GM21786 (cell line): ENCODE measurements at regions not wholly inside any gene's neighbourhood (a gene's known extent, or its start where the extent isn't known, plus 50 kb on each side); places are given as distances from the start of the nearest gene placed in this dataset.
"Not testable (repeated sequence)": the region's sequence is repeated elsewhere in the genome, so short reads cannot be mapped to it uniquely, and the experiment has no call there.

ENCODE experiments used
- ATAC-seq: cut with Tn5 transposase; IDR thresholded peaks from one replicate; pipeline ENCODE4 v1.9.1; 2021; ENCODE audit not compliant: unreplicated experiment

DNA sequence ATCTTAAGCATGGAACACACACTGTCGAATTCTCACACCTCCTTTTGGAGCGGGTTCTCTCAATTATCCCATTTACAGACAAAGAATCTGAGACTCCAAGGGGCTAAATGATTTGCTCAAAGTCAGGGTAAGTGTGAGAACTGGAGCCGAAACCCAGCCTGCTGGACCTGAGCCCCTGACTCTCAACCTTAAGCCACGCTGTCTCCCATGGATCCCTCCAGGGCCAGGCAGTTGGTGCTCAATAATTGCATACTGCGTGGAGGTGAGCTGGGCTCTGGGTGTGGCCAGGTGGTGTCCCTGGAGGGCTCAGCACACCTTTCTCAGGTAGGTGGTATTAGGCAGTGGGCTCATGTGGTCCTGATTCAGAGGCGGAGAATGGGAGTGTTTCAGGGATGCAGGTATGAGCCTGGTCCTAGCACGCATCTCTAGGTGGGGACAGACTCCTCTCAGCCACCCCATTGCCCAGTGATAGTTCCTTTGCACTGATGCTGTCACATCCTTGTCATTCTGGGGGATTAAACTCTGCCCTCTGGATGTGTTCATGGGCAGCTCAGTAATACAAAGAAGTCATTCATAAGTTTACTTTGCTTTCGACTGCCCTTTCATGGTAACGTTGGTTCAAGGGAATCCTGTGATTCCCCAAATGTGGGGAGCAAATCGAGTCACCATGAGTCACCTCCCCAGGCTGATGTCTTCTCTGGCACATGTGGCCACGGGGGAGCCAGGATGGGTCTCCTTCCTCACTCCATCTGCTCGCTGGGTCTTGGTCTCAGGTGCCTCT, 399.5 kb upstream of the TNRC6C start:
- ATAC-seq = no peak

DNA sequence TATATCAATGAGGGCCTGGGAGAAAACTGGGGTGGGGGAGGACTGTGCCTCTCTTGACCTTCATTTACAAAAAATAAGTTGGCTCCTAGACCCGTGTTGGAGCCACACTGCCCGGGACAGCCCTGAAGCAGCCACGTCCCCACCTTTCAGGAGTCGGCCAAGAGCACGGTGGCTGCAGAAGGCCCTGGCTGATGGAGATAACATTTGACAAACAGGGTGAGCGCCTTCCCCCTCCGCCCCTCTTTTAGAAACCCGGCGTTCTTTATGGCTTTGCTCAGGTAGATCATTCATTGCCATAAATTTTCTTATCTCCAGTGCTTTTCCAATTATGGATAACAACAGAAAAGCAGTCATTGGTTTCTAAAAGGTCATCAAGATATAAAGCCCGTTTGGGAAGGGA, 398.1 kb upstream of the TNRC6C start:
- no peak for ATAC-seq

DNA sequence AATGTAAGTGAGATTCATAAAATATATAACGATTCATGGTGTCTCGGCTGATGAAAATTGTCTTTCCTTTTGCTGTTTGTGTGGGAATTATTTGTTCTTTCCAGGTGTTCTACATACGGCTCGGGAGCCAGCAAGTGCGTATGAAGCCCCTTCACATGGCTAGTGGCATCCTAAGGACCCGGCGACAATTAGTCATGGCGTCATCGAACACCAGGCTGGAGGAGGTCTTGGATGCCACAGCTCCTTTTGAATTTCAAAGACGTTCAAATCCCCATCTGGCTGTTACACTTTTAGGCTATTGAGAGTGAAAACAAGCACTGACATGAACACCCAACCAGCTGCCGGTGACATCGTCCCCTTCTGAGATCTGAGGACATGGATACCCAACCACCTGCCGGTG, 397.7 kb upstream of the TNRC6C start:
- ATAC-seq = no peak

DNA sequence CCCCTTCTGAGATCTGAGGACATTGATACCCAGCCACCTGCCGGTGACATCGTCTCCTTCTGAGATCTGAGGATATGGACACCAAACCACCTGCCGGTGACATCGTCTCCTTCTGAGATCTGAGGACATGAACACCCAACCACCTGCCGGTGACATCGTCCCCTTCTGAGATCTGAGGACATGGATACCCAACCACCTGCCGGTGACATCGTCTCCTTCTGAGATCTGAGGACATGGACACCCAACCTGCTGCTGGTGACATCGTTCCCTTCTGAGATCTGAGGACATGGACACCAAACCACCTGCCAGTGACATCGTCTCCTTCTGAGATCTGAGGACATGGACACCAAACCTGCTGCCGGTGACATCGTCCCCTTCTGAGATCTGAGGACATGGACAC, 396.1 kb upstream of the TNRC6C start:
- ATAC-seq = not testable (repeated sequence)

DNA sequence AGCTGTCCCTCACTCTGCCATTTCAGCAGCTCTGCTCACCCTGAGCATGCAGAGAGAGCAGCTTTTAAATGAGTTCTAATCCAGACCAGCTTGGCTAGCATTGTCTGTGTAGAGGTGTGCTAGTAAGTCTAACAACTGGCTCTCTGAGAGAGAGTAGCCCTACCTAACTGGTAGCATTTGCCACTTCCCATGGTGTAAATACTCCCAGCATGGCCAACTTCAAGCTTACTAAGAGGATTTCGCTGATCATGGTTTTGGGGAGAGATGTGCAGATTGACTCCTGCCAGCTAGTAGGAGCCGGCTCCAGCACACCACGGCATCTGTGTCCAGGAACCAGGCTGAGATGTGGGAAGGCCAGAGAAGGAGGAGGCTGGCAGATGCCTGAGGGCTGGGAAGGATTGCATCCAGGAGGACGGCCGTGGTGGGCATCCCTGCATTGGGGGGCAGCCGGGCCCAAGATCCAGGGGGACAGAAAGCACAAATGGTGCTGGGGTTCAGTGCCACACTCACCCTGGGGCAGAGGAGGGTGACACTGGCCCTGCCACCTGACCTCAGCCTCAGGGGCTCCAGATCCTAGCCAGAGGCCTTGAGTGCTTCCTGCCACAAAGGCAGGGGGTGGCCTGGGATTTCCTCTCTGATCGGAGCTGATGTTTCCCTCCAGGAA, 394.9 kb upstream of the TNRC6C start:
- ATAC-seq = no peak

DNA sequence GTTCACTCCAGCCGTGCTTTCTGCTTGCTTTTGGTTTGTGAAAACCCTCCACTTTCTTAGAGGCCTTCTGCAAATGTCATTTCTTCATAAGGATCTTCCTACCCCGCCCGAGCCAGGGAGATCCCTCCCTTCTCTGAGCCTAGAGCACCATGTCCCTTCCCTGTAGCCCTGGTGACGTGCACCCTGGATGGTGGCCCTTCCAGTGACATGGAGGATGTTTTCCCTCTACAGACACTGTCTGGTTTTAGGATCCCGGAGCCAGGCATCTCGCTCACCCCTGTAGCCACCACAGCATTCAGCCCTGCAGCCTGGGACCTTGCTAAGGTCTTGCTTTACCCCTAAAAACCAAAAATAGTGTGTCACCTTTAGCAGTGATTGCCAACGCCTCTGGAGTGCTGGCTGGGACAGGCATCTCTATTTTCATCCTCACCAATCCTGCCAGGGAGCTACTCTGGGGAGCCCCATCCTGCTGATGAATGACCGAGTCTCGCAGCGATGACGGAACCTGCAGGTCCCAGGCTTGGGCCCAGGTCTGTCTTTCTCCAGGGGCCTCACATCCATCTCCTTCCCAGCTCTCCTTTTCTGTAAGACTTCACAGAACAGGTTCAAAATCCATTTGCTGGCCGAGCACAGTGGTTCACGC, 394.1 kb upstream of the TNRC6C start:
- ATAC-seq = no peak

DNA sequence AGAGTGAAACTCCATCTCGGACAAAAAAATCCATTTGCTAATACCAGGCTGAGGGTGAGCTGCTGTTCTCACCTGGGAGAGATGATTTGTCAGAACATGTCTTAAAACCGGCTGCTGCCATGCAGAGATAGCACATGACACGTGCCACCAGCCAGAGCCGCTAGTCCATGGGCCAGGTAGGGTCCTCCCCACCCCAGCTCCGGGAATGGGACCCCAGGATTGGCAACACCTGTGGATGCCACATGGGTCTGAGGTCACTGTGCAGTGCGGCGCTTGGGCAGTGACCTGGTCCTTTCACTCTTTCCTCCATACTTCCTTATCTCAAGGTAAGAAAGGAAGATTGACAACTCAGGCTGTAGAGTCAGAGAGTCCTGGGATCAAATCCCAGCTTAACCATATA, 393.3 kb upstream of the TNRC6C start:
- ATAC-seq = no peak

DNA sequence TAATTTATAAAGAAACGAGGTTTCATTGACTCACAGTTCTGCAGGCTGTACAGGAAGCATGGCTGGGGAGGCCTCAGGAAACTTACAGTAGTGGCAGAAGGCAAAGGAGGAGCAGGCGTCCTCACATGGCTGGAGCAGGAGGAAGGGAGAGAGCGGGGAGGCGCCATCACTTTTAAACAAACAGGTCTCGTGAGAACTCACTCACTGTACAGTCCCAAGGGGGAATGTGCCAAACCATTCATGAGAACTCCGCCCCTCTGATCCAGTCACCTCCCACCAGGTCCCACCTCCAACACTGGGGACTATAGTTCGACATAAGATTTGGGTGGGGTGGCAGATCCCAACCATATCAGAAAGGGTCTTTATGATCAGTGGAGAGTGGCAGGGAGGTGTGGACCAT, 392.4 kb upstream of the TNRC6C start:
- ATAC-seq = no peak

DNA sequence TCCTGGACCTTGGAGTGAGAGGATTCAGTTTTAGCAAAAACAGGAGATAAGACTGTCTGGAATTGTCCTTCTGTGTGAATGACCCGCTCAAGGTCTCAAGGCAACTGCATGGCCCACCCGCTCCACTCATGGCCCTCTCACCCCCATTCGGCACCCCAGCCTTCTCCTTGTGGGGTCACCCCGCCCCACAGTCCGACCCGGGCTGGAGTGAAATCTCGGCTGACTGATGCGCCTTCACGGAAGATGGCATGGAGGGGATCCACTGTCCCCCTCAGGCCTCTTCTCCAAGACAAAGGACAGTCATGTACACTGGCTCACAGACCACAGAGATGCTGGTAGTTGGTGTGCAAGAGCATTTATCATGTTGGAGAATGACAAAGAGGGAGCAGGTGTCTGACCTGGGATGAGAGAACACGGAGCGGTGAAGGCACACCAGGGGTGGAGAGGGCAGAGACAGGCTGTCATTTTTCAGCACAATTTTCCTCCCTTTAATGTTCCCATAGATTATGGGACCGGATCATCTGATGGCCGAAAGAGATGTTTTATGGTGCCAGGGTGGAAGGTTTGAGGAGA, 391.9 kb upstream of the TNRC6C start:
- no peak for ATAC-seq

DNA sequence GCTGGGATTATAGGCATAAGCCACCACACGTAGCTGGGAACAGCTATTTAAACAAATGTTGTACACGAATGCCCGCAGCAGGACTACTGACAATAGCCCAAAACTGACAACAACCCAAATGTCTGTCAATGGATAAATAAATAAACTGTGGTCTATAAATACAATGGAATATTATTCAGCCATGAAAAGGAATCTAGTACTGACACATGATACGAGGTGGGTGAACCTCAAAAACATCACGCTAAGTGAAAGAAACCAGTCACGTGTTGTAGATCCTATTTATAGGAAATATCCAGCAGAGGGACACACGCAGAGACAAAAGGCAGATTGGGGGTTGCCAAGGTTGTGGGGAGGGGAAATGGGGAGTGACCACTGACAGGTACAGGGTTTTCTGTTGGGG, 390.0 kb upstream of the TNRC6C start:
- no peak for ATAC-seq

DNA sequence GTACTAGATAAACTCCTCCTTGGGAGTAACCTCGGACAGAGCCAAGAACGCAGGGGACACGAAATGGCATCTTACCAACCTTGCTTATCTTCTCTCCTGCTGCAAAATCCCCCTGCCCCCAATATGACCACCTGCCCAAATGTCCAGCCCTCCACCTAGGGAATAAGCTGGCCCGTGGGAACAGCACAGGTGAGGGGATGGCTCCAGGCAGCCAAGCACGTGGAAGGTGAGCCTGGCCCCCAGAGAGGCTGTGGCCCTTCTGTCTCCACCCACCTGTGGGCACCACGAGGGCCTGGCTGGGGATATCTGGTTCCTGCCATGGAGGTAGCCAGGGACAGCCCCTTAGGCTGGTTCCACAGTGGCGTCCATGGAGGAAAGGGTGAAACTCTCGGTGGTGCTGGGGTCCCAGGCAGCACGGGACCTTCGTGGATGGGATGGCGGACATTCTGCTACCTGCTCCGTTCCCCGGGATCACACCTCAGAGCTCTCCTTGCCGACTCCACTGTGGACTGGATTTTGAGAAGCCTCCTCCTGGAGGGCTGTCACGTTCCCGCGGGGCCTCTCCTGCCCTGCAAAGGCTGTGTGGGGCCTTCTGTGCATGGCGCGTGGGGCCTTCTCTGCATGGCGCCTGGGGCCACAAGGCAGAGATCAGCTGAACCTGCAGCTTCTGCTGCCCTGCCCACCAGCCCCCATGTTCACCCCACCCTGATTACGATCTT, 388.5 kb upstream of the TNRC6C start:
- ATAC-seq = no peak

DNA sequence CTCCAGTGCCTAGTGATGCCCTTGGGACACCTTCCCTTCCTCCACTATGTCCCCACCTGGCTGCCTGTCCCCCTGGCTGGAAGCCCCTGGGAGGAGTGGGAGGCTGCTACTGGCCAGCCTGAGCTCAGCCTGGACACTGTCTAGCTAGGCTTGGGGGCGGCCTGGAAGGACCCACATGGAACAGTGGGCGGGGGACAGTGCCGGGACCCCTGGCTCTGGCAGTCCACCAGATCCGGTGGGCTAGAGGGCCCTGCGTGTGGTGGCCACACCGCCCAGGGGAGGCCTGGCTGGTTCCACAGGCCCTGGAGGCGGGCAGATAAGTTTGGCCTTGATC, 388.0 kb upstream of the TNRC6C start:
- no peak for ATAC-seq

DNA sequence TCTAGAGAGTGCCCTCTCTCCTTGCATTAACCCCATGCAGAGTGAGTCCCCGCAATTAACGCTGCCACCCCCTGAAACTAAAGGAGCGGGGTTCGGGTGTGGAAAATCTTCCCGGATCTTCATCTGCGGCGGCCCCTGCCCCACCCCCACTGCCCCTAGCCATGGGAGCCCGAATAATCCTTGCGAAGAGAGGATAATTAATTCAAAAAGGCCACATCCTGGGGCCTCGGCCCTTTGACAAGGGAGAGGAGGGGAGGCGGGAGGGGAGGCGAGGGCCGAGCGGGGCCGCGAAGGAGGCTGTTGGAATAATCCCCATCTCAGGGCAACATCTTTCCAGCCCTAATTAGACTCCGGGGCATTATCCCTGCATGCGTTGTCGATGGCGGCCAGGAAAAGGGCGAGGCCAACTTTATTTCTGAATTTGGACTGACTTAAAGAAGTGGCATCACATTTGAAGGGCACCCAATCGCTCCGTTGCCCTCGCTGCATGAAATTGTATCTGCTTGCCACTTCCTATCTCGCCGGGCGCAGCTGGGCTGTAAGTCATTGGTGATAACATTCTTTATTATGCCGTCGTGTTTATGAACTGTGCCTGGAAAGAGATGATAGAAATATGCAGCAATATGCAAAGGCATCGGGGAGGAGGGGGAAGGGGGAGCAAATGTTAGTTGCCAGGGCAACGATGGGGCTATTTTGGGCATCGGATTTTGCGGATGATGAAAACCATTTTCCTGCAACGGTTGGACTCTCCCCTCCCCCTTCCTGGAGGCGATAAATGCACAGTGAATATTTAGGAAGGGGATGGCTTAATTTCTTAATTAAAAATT, 387.1 kb upstream of the TNRC6C start:
- no peak for ATAC-seq

DNA sequence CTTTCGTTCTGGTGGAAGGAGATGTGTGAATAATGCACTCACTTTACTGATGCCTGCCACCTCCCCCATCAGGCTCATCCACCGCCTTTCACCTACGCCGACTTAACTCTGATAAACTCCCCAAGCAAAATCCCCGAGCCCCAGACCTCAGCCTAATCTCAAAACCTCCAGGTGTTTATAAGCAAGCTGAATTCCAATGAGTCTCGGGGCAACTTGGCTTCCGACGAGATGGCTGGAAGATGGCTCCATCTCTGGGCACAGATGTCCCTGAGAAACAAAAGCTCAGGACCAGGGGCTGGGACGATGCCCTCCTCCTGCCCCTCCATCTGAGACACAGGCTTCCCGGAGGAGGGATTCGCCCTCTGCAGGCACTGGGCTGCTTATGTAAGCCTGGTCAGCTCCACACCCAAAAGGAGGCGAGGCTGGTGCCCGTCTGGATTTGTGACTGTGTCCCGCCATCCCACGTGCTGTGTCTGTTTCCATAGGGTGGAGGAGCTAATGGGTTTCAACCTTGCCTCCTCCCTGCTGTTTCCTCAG, 386.4 kb upstream of the TNRC6C start:
- ATAC-seq = no peak

DNA sequence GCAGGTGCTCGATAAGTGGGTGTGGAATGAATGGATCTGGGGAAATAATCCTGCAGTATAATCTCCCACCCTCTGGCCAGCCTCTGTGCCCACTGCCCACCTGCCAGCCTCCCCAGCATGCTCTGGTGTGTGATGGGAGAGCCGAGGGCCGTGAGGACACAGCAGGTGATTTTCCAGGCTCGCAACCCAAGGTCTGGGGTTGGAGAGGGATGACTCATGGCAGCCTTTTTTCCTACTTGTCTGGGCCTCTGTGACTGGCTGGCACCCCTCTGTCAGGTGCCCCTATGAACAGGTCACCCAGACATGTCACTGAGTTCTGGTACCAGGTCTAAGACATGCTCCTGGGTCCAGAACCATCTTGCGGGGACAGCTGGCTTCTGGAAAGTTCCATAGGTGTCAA, 385.7 kb upstream of the TNRC6C start:
- ATAC-seq = no peak

DNA sequence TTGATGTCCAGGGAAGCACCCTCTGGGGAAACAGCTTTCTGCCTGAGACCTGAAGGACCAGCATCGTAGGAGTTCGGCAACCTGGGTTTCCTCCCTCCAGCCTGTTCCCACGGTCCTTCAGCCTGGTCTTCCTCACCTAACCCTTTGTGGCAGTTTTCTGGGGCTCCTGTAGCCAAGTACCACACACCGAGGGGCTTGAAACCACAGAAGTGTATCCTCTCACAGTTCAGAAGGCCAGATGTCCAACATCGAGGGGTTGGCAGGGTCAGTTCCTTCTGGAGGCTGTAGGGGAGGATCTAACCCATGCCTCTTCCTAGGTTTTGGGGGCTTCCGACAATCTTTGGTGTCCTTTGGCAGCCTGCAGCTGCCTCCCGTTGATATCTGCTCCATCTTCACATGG, 381.0 kb upstream of the TNRC6C start:
- ATAC-seq = no peak

DNA sequence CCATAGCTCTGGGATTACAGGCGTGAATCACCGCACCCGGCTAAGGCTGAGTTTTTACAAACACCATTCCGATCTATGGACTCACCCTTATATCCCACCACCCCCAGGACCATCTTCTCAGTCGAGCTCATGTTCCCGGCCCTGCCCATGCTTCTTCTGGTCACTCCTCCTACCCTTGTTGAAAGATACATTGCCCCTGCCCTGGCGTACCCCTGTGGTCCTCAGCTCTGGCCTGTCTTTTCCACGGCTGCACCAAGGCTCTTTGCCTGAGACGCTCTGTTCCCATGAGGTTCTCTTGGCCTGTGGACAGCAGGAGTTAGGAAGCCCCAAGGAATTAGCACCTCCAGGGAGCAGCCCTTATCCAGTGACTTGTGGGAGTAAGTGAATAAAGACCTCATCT, 379.4 kb upstream of the TNRC6C start:
- no peak for ATAC-seq

DNA sequence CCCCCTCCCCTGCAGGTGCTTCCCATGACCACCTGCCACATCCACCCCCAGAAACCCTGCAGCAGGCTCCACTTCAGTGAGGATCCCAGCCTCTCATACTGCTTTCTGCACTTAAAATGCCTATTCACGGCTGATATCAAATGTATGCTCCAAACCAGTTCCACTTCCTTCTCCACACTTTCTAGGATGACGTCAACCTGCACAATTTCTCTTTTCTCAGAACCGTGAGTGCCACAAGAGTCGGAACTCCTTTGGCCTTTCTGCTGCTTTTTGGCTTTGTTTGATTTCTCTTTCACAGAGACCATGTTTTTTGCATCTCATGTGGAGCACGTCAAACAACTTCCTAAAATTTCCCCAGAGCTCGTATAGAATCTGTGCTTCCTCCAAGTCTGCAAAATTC, 378.8 kb upstream of the TNRC6C start:
- no peak for ATAC-seq

DNA sequence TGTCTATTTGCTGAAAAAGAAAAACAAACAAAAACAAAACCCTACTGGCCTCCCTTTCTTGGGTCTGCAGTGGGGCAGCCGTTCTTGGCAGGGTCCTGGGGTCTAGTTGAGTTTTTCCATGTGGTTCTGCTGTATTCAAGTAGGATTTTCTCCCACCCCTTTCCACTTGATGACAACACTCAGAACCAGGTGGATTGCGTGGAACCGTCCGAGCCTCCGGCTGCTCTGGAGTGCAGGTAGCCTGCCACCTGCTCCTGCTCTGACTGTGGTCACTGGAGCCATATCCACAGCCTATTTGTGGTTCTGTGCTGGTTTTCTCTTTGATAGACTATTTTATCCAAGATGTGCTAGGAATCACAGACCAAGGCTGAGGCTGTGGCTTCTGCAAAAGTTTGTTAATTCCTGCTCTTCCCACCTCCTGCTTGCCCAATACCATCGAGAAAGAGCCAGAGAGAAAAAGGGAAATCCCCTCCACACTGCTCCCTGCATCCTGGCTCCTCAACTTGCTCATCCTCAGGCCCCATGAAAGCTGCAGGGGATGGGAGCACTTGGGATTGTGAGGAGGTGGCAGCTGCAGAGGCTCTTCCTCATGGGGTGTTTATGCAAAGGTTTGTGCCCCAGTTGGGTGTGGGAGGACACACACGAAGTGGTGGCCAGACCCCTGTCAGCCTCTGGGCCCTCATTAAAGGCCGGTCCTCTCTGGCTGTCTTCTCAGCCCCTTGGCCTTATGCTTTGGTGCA, 377.8 kb upstream of the TNRC6C start:
- no peak for ATAC-seq

DNA sequence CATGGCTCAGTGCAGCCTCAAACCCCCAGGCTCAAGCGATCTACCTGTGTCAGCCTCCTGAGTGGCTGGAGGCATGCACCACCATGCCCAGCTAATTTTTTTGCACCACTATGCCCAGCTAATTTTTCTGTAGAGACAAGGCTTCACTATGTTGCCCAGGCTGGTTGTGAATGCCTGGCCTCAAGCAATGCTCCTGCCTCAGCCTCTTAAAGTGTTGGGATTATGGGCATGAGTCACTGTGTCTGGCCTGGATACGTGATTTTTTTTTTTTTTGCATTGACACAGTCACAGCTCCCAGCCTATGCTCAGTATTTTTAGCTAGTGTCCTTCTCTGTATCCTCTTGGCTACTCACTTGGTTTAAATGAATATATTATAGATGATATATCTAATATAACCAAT, 377.0 kb upstream of the TNRC6C start:
- no peak for ATAC-seq
